Heart left ventricle (tissue), 16 donors: ENCODE measurements at regions not wholly inside any gene's neighbourhood (a gene's known extent, or its start where the extent isn't known, plus 50 kb on each side); places are given as distances from the start of the nearest gene placed in this dataset.

Source experiments
- ATAC-seq, 4 donors: fragments of 200-7000 bp; cut with Tn5 transposase; one replicate each; pipeline ENCODE4 v1.9.1; 2020 to 2022; ENCODE audit warnings: moderate library complexity in 4 of 4, mild to moderate bottlenecking in 3 of 4, moderate number of reproducible peaks in 1 of 4
- DNase-seq, 5 donors: peaks; one replicate each; pipeline ENCODE4 v3.0.0-alpha.2; 2020
- H3K27ac ChIP-seq, 12 donors: fragments of 200-600 bp; sonication (generic) in 4 of 12; one replicate each; pipeline versions ENCODE4 v1.5.0 to v1.8.0; 2016 to 2022; ENCODE audit warnings: mild to moderate bottlenecking in 2 of 12
- H3K27me3 ChIP-seq, 9 donors: fragments of 200-600 bp; sonication (generic) in 2 of 9; one replicate each; pipeline versions ENCODE4 v1.5.1 to v1.8.0; 2016 to 2022; ENCODE audit warnings: mild to moderate bottlenecking in 3 of 9
- H3K36me3 ChIP-seq, 9 donors: fragments of 200-600 bp; sonication (generic) in 2 of 9; one replicate each; pipeline versions ENCODE4 v1.5.0 to v1.8.0; 2018 to 2022; ENCODE audit warnings: mild to moderate bottlenecking in 2 of 9
- H3K4me1 ChIP-seq, 12 donors: fragments of 200-600 bp; sonication (generic) in 4 of 12; one replicate each; pipeline versions ENCODE4 v1.5.0 to v1.8.0; 2016 to 2022; ENCODE audit warnings: mild to moderate bottlenecking in 3 of 12
- H3K4me3 ChIP-seq, 12 donors: fragments of 200-600 bp; sonication (generic) in 4 of 12; one replicate each; pipeline versions ENCODE4 v1.5.0 to v1.8.0; 2017 to 2022; ENCODE audit warnings: mild to moderate bottlenecking in 9 of 12, moderate library complexity in 4 of 12
- H3K9me3 ChIP-seq, 12 donors: fragments of 200-600 bp; sonication (generic) in 4 of 12; one replicate each; pipeline versions ENCODE4 v1.5.0 to v1.8.0; 2016 to 2022; ENCODE audit warnings: mild to moderate bottlenecking in 1 of 12
- CTCF ChIP-seq, 12 donors: fragments of 200-600 bp; sonication (generic) in 4 of 12; IDR thresholded peaks; one replicate each; pipeline versions ENCODE4 v1.5.0 to v1.8.0; 2018 to 2022; ENCODE audit warnings: antibody characterized with exemption in 12 of 12, mild to moderate bottlenecking in 5 of 12
- POLR2A ChIP-seq, 2 donors: fragments of 450-650 bp; IDR thresholded peaks; one replicate each; pipeline ENCODE4 v1.6.1; 2017; ENCODE audit warnings: antibody characterized with exemption in 2 of 2, mild to moderate bottlenecking in 2 of 2, moderate library complexity in 2 of 2
- WGBS, 4 donors: extraction: QIAGEN DNeasy Blood & Tissue Kit in 2 of 4; methylation state at CpG; one replicate each; pipeline versions ENCODE4 v1.1.5 to v1.1.7; 2013 to 2018; 5-methylcytosine and 5-hydroxymethylcytosine counted together
- intact Hi-C, 10 donors: fragments of 100-400 bp; cut with DNase I; formaldehyde crosslinking; loops; one replicate each; pipeline versions ENCODE4 v1.11.1 to v1.14.2; 2022
- donor health status: ischemic (EF 13 %, LVEDD 7.1; RV severe dilation, severe dysfunction).
- donor health status: healthy with polysubstance abuse.
- donor health status: DM: no; HTN: yes; CAD: no.
- donor health status: DM: no; HTN: no; CAD: no.
- donor health status: ischemic (EF 25% LVEDD 6.9; RV normal size, moderate dysfunction).
- donor health status: ischemic (EF 25% LVEDD 5.7; RV mildly dilated, moderate dysfunction).
- donor health status: healthy.
- donor health status: DM: yes; HTN: yes; CAD: no.
- donor health status: ischemic (EF 35%, LVEDD 5.7; RV mildly dilated, moderate dysfunction).
- donor health status: nonischemic (EF 11% LVEDD 7.7; RV severe dilation, severe dysfunction).
- donor health status: DM: yes; HTN: yes; CAD: no.
- donor health status: PGD.
- donor health status: ischemic (EF 29% LVEDD 5.4; RV normal size, mild dysfunction).
- donor health status: nonischemic (EF 23%, LVEDD 6.1; RV moderate dilation, normal function).

GRCh38 chr6:8829796-8830195, 394.5 kb upstream of the SLC35B3 start:
- ATAC-seq: no peak
- WGBS, 4 donors: 67 to 73% (median 70%) methylated on average over 5 of the region's 5 CpGs
- DNase-seq: no peak
- Histone ChIP-seq H3K36me3 (no peaks in the 10 kb centered on the region), H3K4me3 (no peak overlapping the region), H3K4me1 (no peaks in the 10 kb centered on the region), H3K9me3 (no peaks in the 10 kb centered on the region), H3K27ac (no peak overlapping the region), H3K27me3 (no peaks in the 10 kb centered on the region)
- no peak for TF ChIP-seq CTCF (IDR thresholded peaks at IDR 0.05)
- TF ChIP-seq POLR2A (IDR thresholded peaks at IDR 0.05): no peak
- intact Hi-C loops: no loop called here

- ATAC-seq (no peak), DNase-seq (no peak)
- WGBS, 4 donors: 74 to 88% (median 79%) methylated on average over 4 of the region's 4 CpGs
- Histone ChIP-seq H3K9me3 (no peaks in the 10 kb centered on the region), H3K36me3 (no peaks in the 10 kb centered on the region), H3K27ac (no peak overlapping the region), H3K27me3 (no peaks in the 10 kb centered on the region), H3K4me1 (no peaks in the 10 kb centered on the region), H3K4me3 (no peak overlapping the region)
- no peak for TF ChIP-seq POLR2A (IDR thresholded peaks at IDR 0.05)
- no peak for TF ChIP-seq CTCF (IDR thresholded peaks at IDR 0.05)
- intact Hi-C loops: no loop called here
These were observed 394.0 kb upstream of the SLC35B3 start for GRCh38 chr6:8829296-8829695.

- Histone ChIP-seq H3K36me3 (no peaks in the 10 kb centered on the region), H3K4me3 (no peak overlapping the region), H3K27ac (no peak overlapping the region), H3K27me3 (no peaks in the 10 kb centered on the region), H3K9me3 (peaks cover 0 to 2% (median 0%) of the 10 kb centered on the region in 12 donors), H3K4me1 (no peaks in the 10 kb centered on the region)
- TF ChIP-seq POLR2A (IDR thresholded peaks at IDR 0.05) (no peak), CTCF (IDR thresholded peaks at IDR 0.05) (no peak)
- intact Hi-C loops: no loop called here
- WGBS, 4 donors: 73 to 96% (median 93%) methylated on average over 4 of the region's 4 CpGs
- no peak for ATAC-seq
- no peak for DNase-seq
These were observed 393.0 kb upstream of the SLC35B3 start for GRCh38 chr6:8828376-8828775.

GRCh38 chr6:8825726-8826125, 390.4 kb upstream of the SLC35B3 start:
- Histone ChIP-seq H3K36me3 (no peaks in the 10 kb centered on the region), H3K27me3 (no peaks in the 10 kb centered on the region), H3K4me3 (no peak overlapping the region), H3K9me3 (peaks cover 0 to 12% (median 0%) of the 10 kb centered on the region in 12 donors), H3K27ac (no peak overlapping the region), H3K4me1 (no peaks in the 10 kb centered on the region)
- ATAC-seq: no peak
- TF ChIP-seq POLR2A (IDR thresholded peaks at IDR 0.05) (no peak), CTCF (IDR thresholded peaks at IDR 0.05) (no peak)
- intact Hi-C loops: no loop called here
- DNase-seq: no peak
